ENCODE measurements at regions not wholly inside any gene's neighbourhood (a gene's known extent, or its start where the extent isn't known, plus 50 kb on each side); places are given as distances from the start of the nearest gene placed in this dataset.
"Not testable (repeated sequence)": the region's sequence is repeated elsewhere in the genome, so short reads cannot be mapped to it uniquely, and the experiment has no call there.

DNA sequence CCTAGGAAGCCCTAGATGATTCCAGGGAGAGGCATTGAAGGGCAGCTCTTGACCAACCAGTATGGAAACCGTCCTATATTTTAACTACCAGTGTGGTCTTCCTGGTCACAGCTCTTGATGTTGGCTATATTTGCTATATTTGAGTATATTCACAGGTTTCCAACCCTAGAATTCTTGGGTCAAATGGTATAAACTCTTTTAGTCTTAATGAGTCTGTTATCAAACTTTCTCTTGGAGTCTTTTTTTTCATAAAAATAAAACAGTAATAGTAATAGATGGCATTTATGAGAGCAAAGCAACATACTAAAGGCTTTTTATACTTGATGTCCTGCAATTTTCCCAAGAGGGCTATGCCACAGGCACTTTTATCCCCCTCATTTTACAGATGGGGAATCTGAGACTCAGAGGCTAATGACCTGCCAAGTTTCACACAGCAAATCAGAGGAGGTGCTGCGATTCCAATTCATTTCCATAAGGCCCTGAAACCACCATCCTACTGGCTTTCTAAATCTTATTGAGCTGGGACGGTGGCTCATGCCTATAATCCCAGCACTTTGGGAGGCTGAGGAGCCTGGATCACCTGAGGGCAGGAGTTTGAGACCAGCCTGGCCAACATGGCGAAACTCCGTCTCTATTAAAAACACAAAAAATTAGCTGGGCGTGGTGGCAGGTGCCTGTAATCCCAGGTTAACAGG is 217.2 kb upstream of the ZNF217 start:
- FAIRE-seq (no peak), DNase-seq (ENCODE audit: insufficient read length, low spot score) (no peak)
- TF ChIP-seq POLR2AphosphoS5 (IDR thresholded peaks at IDR 0.05; ENCODE audit: low read depth, low read length) (no peak), PAX5 (IDR thresholded peaks at IDR 0.05; ENCODE audit: insufficient read depth, low read length, severe bottlenecking) (no peak), TAF1 (IDR thresholded peaks at IDR 0.05; ENCODE audit: low read depth, low read length) (no peak), POLR2A (IDR thresholded peaks at IDR 0.05; ENCODE audit: low read depth, low read length) (no peak), POU2F2 (IDR thresholded peaks at IDR 0.05; ENCODE audit: low read depth, low read length) (no peak), SPI1 (IDR thresholded peaks at IDR 0.05; ENCODE audit: low read depth, low read length) (no peak)

DNA sequence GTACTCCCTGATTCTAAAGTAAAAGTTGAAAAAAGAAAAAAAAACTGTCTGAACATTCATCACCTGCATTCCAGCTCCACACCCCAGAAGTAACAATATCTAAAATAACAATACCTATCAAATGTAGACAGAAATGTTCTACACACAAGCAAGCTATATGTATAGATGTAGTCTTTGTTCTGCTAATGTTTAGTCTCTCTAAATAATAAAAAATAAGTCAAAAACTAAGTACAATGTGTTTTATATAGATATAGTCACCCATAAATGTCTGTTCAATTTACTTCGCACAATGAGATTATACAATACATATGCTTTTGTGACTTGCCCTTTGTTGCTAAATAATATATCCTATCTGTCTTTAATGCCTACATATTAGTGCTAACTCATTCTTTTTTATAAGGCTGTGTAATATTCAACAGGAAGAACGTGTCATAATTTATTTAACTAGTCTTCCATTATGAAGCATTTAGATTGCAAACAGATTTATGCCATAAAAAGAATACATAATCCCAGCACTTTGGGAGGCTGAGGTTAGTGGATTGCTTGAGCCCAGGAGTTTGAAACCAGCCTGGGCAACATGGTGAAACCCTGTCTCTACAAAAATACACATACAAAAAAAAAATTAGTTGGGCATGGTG is 216.2 kb upstream of the ZNF217 start:
- FAIRE-seq (no peak), DNase-seq (ENCODE audit: insufficient read length, low spot score) (no peak)
- TF ChIP-seq POU2F2 (IDR thresholded peaks at IDR 0.05; ENCODE audit: low read depth, low read length) (no peak), PAX5 (IDR thresholded peaks at IDR 0.05; ENCODE audit: insufficient read depth, low read length, severe bottlenecking) (no peak), POLR2AphosphoS5 (IDR thresholded peaks at IDR 0.05; ENCODE audit: low read depth, low read length) (no peak), SPI1 (IDR thresholded peaks at IDR 0.05; ENCODE audit: low read depth, low read length) (no peak), TAF1 (IDR thresholded peaks at IDR 0.05; ENCODE audit: low read depth, low read length) (no peak), POLR2A (IDR thresholded peaks at IDR 0.05; ENCODE audit: low read depth, low read length) (no peak)

DNA sequence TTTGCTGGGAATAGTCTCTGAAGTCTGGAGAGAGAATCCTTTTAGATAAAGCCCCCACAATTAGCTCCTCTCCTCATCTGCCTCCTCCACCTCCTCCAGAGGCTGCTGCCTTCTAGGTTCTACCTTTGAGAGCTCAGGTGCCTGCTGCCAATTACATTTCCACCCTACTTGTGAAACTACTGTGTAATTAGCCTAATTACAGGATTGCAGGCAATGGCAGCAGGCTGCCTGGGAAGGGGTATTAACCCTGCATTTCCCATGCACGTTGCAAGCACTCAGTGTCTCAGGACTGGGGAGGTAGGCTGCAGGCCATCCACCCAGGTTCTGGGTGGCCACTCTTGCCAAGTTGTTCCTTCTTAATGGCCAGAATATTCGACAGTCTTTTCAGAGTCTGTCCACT is 215.6 kb upstream of the ZNF217 start:
- DNase-seq (ENCODE audit: insufficient read length, low spot score) (no peak), FAIRE-seq (no peak)
- TF ChIP-seq SPI1 (IDR thresholded peaks at IDR 0.05; ENCODE audit: low read depth, low read length) (no peak), POU2F2 (IDR thresholded peaks at IDR 0.05; ENCODE audit: low read depth, low read length) (no peak), POLR2AphosphoS5 (IDR thresholded peaks at IDR 0.05; ENCODE audit: low read depth, low read length) (no peak), TAF1 (IDR thresholded peaks at IDR 0.05; ENCODE audit: low read depth, low read length) (no peak), PAX5 (IDR thresholded peaks at IDR 0.05; ENCODE audit: insufficient read depth, low read length, severe bottlenecking) (no peak), POLR2A (IDR thresholded peaks at IDR 0.05; ENCODE audit: low read depth, low read length) (no peak)

DNA sequence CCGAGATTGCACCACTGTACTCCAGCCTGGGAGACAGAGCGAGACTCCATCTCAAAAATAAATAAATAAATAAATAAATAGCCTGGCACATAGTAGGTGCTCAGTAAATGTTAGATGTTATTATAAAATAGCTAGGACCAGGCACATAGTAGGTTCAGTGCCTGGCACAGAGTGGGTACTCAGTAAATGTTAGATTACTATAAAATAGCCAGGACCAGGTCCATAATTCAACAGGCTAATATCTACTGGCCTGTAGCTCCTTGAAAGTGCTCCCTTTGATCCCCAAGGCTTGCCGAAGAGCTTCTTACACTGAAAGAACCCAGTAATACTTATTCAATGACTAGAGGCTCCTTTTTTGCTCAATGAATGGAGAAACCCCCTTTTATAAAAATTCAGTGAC is 215.1 kb upstream of the ZNF217 start:
- no peak for FAIRE-seq
- no peak for DNase-seq (ENCODE audit: insufficient read length, low spot score)
- no peak for TF ChIP-seq POLR2AphosphoS5 (IDR thresholded peaks at IDR 0.05; ENCODE audit: low read depth, low read length)
- no peak for TF ChIP-seq PAX5 (IDR thresholded peaks at IDR 0.05; ENCODE audit: insufficient read depth, low read length, severe bottlenecking)
- TF ChIP-seq POLR2A (IDR thresholded peaks at IDR 0.05; ENCODE audit: low read depth, low read length): no peak
- TF ChIP-seq POU2F2 (IDR thresholded peaks at IDR 0.05; ENCODE audit: low read depth, low read length): no peak
- TF ChIP-seq SPI1 (IDR thresholded peaks at IDR 0.05; ENCODE audit: low read depth, low read length): no peak
- TF ChIP-seq TAF1 (IDR thresholded peaks at IDR 0.05; ENCODE audit: low read depth, low read length): no peak

DNA sequence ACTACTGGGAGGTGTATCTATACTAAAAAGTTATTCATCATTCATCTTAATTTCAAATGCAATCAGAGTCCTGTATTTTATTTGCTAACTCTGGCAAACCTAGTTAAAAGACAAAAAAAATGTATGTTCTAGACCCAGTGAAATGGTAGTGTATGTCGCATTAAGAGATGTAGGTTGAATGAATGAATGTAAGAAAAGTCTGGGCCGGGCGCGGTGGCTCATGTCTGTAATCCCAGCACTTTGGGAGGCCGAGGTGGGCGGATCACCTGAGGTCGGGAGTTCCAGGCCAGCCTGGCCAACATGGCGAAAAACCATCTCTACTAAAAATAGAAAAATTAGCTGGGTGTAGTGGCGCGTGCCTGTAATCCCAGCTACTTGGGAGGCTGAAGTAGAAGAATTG is 214.7 kb upstream of the ZNF217 start:
- FAIRE-seq; DNase-seq (ENCODE audit: insufficient read length, low spot score): not testable (repeated sequence)

DNA sequence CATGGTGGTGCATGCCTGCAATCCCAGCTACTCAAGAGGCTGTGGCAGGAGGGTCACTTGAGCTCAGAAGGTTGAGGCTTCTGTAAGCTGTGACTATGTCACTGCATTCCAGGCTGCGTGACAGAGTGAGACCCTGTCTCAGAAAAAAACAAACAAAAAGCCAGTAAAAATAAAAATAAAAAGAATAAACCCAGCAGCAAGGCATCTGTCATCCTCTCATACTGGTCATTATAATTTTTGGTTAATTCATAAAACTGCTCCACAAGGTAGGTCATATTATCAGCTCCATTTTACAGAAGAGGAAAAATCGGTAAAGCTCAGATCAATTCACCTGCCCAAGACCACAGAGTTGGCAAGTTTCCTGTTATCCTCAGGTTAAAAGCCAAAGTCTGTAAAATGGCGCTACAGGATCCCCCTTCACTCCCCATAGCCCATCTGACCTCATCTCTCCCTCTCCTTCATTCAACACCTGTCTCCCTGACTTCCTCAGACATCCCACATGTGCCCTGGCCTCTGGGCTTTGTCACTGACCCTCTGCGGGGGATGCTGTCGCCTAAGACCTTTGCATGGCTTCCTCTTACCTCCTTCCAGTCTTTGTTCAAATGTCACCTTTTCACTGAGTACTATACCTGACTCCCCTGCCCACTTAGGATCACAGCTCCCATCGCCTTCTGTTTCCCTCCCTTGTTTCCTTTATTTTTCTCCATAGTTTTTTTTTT is 213.2 kb upstream of the ZNF217 start:
- FAIRE-seq (no peak), DNase-seq (ENCODE audit: insufficient read length, low spot score) (no peak)
- TF ChIP-seq POU2F2 (IDR thresholded peaks at IDR 0.05; ENCODE audit: low read depth, low read length): no peak
- TF ChIP-seq POLR2A (IDR thresholded peaks at IDR 0.05; ENCODE audit: low read depth, low read length): no peak
- no peak for TF ChIP-seq SPI1 (IDR thresholded peaks at IDR 0.05; ENCODE audit: low read depth, low read length)
- TF ChIP-seq PAX5 (IDR thresholded peaks at IDR 0.05; ENCODE audit: insufficient read depth, low read length, severe bottlenecking): no peak
- no peak for TF ChIP-seq POLR2AphosphoS5 (IDR thresholded peaks at IDR 0.05; ENCODE audit: low read depth, low read length)
- TF ChIP-seq TAF1 (IDR thresholded peaks at IDR 0.05; ENCODE audit: low read depth, low read length): no peak

DNA sequence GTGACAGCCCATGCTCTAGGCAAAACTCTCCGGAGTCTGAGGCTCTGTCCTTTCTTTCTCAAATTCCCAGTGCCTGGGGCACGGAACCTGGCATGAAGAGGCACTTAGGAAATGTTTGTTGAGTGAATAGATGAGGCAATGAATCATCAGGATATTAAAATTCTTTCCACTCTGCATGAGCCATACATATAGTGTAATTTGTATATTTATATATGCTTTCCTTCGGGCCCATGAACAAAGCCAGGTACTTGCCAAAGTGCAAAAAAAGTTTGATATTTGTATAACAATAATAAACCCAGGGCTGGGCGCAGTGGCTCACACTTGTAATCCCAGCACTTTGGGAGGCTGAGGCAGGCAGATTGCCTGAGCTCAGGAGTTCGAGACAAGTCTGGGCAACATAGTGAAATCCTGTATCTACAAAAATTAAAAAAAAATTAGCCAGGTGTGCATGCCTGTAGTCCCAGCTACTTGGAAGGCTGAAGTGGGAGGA is 212.3 kb upstream of the ZNF217 start:
- TF ChIP-seq POLR2A (IDR thresholded peaks at IDR 0.05; ENCODE audit: low read depth, low read length) (no peak), POU2F2 (IDR thresholded peaks at IDR 0.05; ENCODE audit: low read depth, low read length) (no peak), PAX5 (IDR thresholded peaks at IDR 0.05; ENCODE audit: insufficient read depth, low read length, severe bottlenecking) (no peak), SPI1 (IDR thresholded peaks at IDR 0.05; ENCODE audit: low read depth, low read length) (no peak), TAF1 (IDR thresholded peaks at IDR 0.05; ENCODE audit: low read depth, low read length) (no peak), POLR2AphosphoS5 (IDR thresholded peaks at IDR 0.05; ENCODE audit: low read depth, low read length) (no peak)
- DNase-seq (ENCODE audit: insufficient read length, low spot score): no peak
- no peak for FAIRE-seq

DNA sequence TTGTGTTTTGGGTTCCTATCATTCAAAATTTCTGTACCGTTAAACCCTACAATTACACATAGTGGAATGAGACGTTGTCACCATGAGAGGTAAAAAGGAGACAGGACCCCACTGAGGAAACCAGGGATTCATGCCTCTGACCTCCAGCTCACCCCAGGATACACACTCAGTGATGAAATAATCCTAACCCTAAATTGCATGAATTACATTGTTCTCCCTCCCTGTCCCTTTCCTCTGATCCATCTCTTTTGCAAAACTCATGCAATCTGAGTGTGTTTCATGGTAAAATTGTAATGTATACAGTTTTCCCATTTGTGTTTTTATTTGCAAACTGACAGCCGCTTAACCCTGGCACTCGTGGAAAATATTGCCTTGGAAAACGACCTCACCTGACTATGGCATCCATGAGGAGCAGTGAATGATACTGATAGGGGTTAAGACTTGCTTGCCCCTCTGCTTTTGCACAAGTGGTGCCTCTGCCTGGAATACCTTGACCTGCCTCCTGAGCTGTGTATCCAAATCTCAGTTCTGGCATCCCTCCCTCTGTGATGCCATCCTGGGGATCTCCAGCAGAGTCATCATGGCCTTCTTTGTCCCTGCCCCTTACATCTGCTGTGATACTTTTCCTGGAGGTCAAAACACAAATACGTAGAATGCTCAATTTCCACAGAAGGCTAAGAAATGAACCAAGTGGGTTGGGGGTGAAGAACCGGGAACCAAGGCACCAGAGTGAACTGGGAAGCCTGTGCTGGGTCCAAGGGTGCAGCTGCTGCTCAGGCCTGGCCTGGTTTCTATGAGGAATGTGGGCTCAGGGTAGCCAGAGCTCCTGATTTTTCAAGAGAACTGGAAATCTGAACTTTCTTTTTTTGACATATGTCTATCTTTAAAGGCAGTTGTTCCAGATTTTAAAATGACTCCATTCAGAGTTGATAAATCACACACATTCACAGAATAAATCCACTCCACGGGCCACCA is 211.6 kb upstream of the ZNF217 start:
- FAIRE-seq: no peak
- TF ChIP-seq TAF1 (IDR thresholded peaks at IDR 0.05; ENCODE audit: low read depth, low read length): no peak
- TF ChIP-seq POLR2AphosphoS5 (IDR thresholded peaks at IDR 0.05; ENCODE audit: low read depth, low read length): no peak
- TF ChIP-seq SPI1 (IDR thresholded peaks at IDR 0.05; ENCODE audit: low read depth, low read length): no peak
- no peak for TF ChIP-seq POLR2A (IDR thresholded peaks at IDR 0.05; ENCODE audit: low read depth, low read length)
- TF ChIP-seq PAX5 (IDR thresholded peaks at IDR 0.05; ENCODE audit: insufficient read depth, low read length, severe bottlenecking): no peak
- TF ChIP-seq POU2F2 (IDR thresholded peaks at IDR 0.05; ENCODE audit: low read depth, low read length): no peak

DNA sequence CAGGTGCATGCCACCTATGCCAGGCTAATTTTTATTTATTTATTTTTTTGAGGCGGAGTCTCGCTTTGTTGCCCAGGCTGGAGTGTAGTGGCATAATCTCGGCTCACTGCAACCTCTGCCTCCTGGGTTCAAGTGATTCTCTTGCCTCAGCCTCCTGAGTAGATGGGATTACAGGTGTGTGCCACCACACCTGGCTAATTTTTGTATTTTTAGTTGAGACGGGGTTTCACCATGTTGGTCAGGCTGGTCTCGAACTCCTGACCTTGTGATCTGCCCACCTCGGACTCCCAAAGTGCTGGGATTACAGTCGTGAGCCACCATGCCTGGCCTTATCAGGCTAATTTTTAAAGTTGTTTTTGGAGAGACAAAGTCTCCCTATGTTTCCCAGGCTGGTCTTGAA is 210.7 kb upstream of the ZNF217 start:
- not testable (repeated sequence) for FAIRE-seq; DNase-seq (ENCODE audit: insufficient read length, low spot score)

More for the DNA sequence above, 211.6 kb upstream of the ZNF217 start:
- DNase-seq (ENCODE audit: insufficient read length, low spot score): no peak
